Left ventricle myocardium inferior (tissue), 1 donor: ENCODE measurements at regions not wholly inside any gene's neighbourhood (a gene's known extent, or its start where the extent isn't known, plus 50 kb on each side); places are given as distances from the start of the nearest gene placed in this dataset.

Experiments
- DNase-seq: peaks from one replicate; pipeline ENCODE4 v3.0.0-alpha.2; 2020
- H3K27ac ChIP-seq: fragments of 200-600 bp; replicated peaks from 2 replicates; pipeline ENCODE4 v1.8.0; 2021
- H3K27me3 ChIP-seq: fragments of 200-600 bp; 2 replicates; pipeline ENCODE4 v1.8.0; 2021; ENCODE audit warnings: low read depth
- H3K36me3 ChIP-seq: fragments of 200-600 bp; 2 replicates; pipeline ENCODE4 v1.8.0; 2021
- H3K4me1 ChIP-seq: fragments of 200-600 bp; 2 replicates; pipeline ENCODE4 v1.8.0; 2021
- H3K4me3 ChIP-seq: fragments of 200-600 bp; 2 replicates; pipeline ENCODE4 v1.8.0; 2021; ENCODE audit warnings: mild to moderate bottlenecking, moderate library complexity
- H3K9me3 ChIP-seq: fragments of 200-600 bp; replicated peaks from 2 replicates; pipeline ENCODE4 v1.8.0; 2021
- CTCF ChIP-seq: fragments of 200-600 bp; IDR thresholded peaks from 2 replicates; pipeline ENCODE4 v1.8.0; 2021; ENCODE audit warnings: antibody characterized with exemption, mild to moderate bottlenecking, borderline replicate concordance
- intact Hi-C: fragments of 100-400 bp; cut with micrococcal nuclease; formaldehyde crosslinking; loops from one replicate; pipeline ENCODE4 v1.11.0; 2022
- donor health status: DM: no; HTN: yes; CAD: no; lungs with severe emphysema.

DNA sequence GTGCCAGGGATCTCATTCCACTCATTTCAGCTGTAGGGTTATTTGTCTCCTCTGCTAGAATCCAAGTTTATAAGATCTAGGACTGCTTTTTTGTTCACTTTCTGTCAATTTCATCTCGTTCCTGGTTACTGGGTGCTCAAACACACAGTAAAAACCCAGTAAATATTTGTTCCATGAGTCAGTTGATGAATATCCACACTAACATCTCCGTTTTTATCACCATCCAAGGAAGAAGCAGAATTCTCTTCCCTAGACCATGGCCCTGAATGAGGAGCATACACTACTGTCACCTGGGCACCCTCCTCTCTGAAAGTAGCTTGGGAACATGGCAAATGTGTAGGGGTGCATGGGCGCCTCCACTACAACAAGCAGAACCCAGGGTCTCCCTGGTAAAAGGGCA is 390.8 kb downstream of the FOXO1 start:
- Histone ChIP-seq H3K9me3 (no peaks in the 10 kb centered on the region), H3K4me3 (no peak overlapping the region), H3K27ac (no peak overlapping the region), H3K4me1 (peaks cover 27% of the 10 kb centered on the region), H3K36me3 (no peaks in the 10 kb centered on the region), H3K27me3 (no peaks in the 10 kb centered on the region)
- intact Hi-C loops: no loop called here
- no peak for DNase-seq
- TF ChIP-seq CTCF: no peak

- TF ChIP-seq CTCF: no peak
- intact Hi-C loops: no loop called here
- Histone ChIP-seq H3K36me3 (no peaks in the 10 kb centered on the region), H3K27ac (no peak overlapping the region), H3K4me1 (no peaks in the 10 kb centered on the region), H3K4me3 (no peak overlapping the region), H3K27me3 (no peaks in the 10 kb centered on the region), H3K9me3 (no peaks in the 10 kb centered on the region)
- DNase-seq: no peak
Measured at GRCh38 chr13:40283666-40284065, 382.8 kb downstream of the FOXO1 start.

- no peak for TF ChIP-seq CTCF
- Histone ChIP-seq H3K27me3 (no peaks in the 10 kb centered on the region), H3K4me1 (no peaks in the 10 kb centered on the region), H3K36me3 (no peaks in the 10 kb centered on the region), H3K27ac (no peak overlapping the region), H3K9me3 (no peaks in the 10 kb centered on the region), H3K4me3 (no peak overlapping the region)
- DNase-seq: no peak
- intact Hi-C loops: no loop called here
Measured at GRCh38 chr13:40285634-40286033, 380.8 kb downstream of the FOXO1 start.

DNA sequence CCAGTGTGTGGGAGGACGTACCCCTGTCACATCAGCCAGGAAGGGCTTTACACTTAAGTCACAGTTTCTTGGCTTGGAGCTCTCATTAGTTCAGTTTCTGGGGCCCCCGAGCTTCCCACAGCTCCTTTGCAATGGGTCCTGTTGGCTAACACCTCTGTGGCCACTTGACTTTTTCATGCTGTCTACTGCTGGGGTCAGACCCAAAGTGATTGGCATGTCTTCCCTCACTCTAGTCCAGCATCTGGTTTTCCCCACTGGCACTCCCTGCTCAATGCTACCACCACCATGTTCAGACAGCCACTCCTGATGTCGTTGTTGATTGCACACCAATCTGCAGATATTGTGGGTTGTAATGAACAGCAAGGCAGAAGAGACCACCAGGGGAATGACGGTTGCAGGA is 379.0 kb downstream of the FOXO1 start:
- no peaks in the 10 kb centered on the region for H3K9me3 ChIP-seq
- intact Hi-C loops: no loop called here
- no peaks in the 10 kb centered on the region for H3K27me3 ChIP-seq
- H3K4me3 ChIP-seq: no peak overlapping the region
- DNase-seq: no peak
- peaks cover 9% of the 10 kb centered on the region for H3K4me1 ChIP-seq
- H3K27ac ChIP-seq: no peak overlapping the region
- no peaks in the 10 kb centered on the region for H3K36me3 ChIP-seq
- TF ChIP-seq CTCF: no peak

DNA sequence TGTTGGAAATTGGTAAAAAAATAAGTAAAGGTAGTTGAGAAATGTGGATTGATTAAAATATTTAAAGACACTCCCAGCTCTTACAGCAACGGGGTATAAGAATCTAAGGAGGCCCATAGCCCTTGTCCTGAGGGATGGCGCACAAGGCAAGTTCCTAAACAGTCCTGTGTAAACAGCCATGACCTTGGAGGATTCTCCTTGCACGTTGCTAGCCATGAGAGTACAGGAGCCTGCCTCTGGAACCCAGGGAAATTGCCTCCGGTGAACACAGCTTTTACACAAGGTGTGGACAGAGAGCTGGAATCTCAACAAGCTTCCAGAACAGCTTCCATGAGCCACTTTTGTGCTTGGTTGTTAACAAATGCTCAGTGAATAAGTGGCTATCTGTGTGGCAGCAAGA is 378.2 kb downstream of the FOXO1 start:
- intact Hi-C loops: no loop called here
- DNase-seq: no peak
- Histone ChIP-seq H3K36me3 (no peaks in the 10 kb centered on the region), H3K4me3 (no peak overlapping the region), H3K27me3 (no peaks in the 10 kb centered on the region), H3K9me3 (no peaks in the 10 kb centered on the region), H3K27ac (peak overlapping the region; percentile 36), H3K4me1 (peaks cover 18% of the 10 kb centered on the region)
- no peak for TF ChIP-seq CTCF

- no peaks in the 10 kb centered on the region for H3K36me3 ChIP-seq
- intact Hi-C loops: no loop called here
- no peak for DNase-seq
- TF ChIP-seq CTCF: no peak
- peaks cover 7% of the 10 kb centered on the region for H3K9me3 ChIP-seq
- no peaks in the 10 kb centered on the region for H3K27me3 ChIP-seq
- H3K4me1 ChIP-seq: peaks cover 21% of the 10 kb centered on the region
- H3K27ac ChIP-seq: no peak overlapping the region
- no peak overlapping the region for H3K4me3 ChIP-seq
Measured at GRCh38 chr13:40290758-40291157, 375.7 kb downstream of the FOXO1 start.
